B cell (primary cell): ENCODE measurements at regions not wholly inside any gene's neighbourhood (a gene's known extent, or its start where the extent isn't known, plus 50 kb on each side); places are given as distances from the start of the nearest gene placed in this dataset.

Source experiments
- CTCF ChIP-seq: fragments of 200-600 bp; IDR thresholded peaks from one replicate; pipeline ENCODE4 v1.8.0; 2022; ENCODE audit warnings: antibody characterized with exemption, mild to moderate bottlenecking
- EZH2 ChIP-seq: IDR thresholded peaks from 2 replicates; pipeline ENCODE4 v1.6.1; 2012; ENCODE audit warnings: borderline replicate concordance, low read depth, mild to moderate bottlenecking, moderate library complexity, low read length; ENCODE audit not compliant: insufficient read depth, poor library complexity, severe bottlenecking

- TF ChIP-seq CTCF (no peak), EZH2 (no peak)
Observed at GRCh38 chr3:132822837-132823236, 100.6 kb upstream of the NPHP3 start.
